H9 (cell line): ENCODE measurements at regions not wholly inside any gene's neighbourhood (a gene's known extent, or its start where the extent isn't known, plus 50 kb on each side); places are given as distances from the start of the nearest gene placed in this dataset.

Experiments
- DNase-seq: peaks from one replicate; pipeline ENCODE4 v3.0.0-alpha.2; 2017
- H2AFZ ChIP-seq: one replicate; pipeline ENCODE4 v1.6.1; 2013; ENCODE audit warnings: mild to moderate bottlenecking, low read length, control low read depth, moderate library complexity
- H2AK5ac ChIP-seq: 2 replicates; pipeline ENCODE4 v1.6.1; 2013; ENCODE audit warnings: low read length, control low read depth, mixed read lengths; ENCODE audit not compliant: insufficient read length
- H2BK120ac ChIP-seq: one replicate; pipeline ENCODE4 v1.6.1; 2013; ENCODE audit warnings: low read depth, mild to moderate bottlenecking, low read length, control low read depth, inconsistent platforms; ENCODE audit not compliant: poor library complexity, severe bottlenecking
- H2BK12ac ChIP-seq: 2 replicates; pipeline ENCODE4 v1.6.1; 2013; ENCODE audit warnings: low read length, control low read depth, mixed read lengths, low read depth; ENCODE audit not compliant: insufficient read length
- H2BK15ac ChIP-seq: 2 replicates; pipeline ENCODE4 v1.6.1; 2013; ENCODE audit warnings: low read depth, low read length, control low read depth
- H2BK20ac ChIP-seq: one replicate; pipeline ENCODE4 v1.6.1; 2013; ENCODE audit warnings: low read depth, mild to moderate bottlenecking, low read length, control low read depth, inconsistent platforms; ENCODE audit not compliant: poor library complexity, severe bottlenecking
- H2BK5ac ChIP-seq: 2 replicates; pipeline ENCODE4 v1.6.1; 2013; ENCODE audit warnings: low read length, control low read depth, mixed read lengths; ENCODE audit not compliant: insufficient read length
- H3K14ac ChIP-seq: 2 replicates; pipeline ENCODE4 v1.6.1; 2013; ENCODE audit warnings: low read length, control low read depth; ENCODE audit not compliant: insufficient read depth
- H3K18ac ChIP-seq: 2 replicates; pipeline ENCODE4 v1.6.1; 2013; ENCODE audit warnings: low read depth, mild to moderate bottlenecking, mixed read lengths, low read length, control low read depth; ENCODE audit not compliant: insufficient read length
- H3K23ac ChIP-seq: 2 replicates; pipeline ENCODE4 v1.6.1; 2013; ENCODE audit warnings: low read length, control low read depth, mixed read lengths, low read depth; ENCODE audit not compliant: insufficient read length
- H3K23me2 ChIP-seq: 2 replicates; pipeline ENCODE4 v1.6.1; 2013; ENCODE audit warnings: low read depth, mild to moderate bottlenecking, mixed read lengths, low read length, control low read depth; ENCODE audit not compliant: insufficient read length, poor library complexity, severe bottlenecking
- H3K27ac ChIP-seq: 2 replicates; pipeline ENCODE4 v1.5.1; 2013; ENCODE audit warnings: low read length, control low read depth, mixed read lengths, low read depth; ENCODE audit not compliant: insufficient read length
- H3K27me3 ChIP-seq: 2 replicates; pipeline ENCODE4 v1.6.1; 2013; ENCODE audit warnings: low read length, control low read depth, inconsistent platforms; ENCODE audit not compliant: insufficient read depth
- H3K4ac ChIP-seq: 2 replicates; pipeline ENCODE4 v1.6.1; 2013; ENCODE audit warnings: low read depth, mild to moderate bottlenecking, control low read depth, inconsistent platforms, low read length, moderate library complexity
- H3K4me1 ChIP-seq: 2 replicates; pipeline ENCODE4 v1.6.1; 2013; ENCODE audit warnings: low read length, control low read depth, inconsistent platforms; ENCODE audit not compliant: insufficient read depth
- H3K4me2 ChIP-seq: 2 replicates; pipeline ENCODE4 v1.6.1; 2013; ENCODE audit warnings: low read length, control low read depth, mixed read lengths; ENCODE audit not compliant: insufficient read length, insufficient read depth
- H3K56ac ChIP-seq: 2 replicates; pipeline ENCODE4 v1.6.1; 2013; ENCODE audit warnings: low read depth, mild to moderate bottlenecking, mixed read lengths, low read length, control low read depth; ENCODE audit not compliant: insufficient read length
- H3K79me1 ChIP-seq: 2 replicates; pipeline ENCODE4 v1.6.1; 2013; ENCODE audit warnings: low read depth, mild to moderate bottlenecking, moderate library complexity, low read length, control low read depth, inconsistent platforms; ENCODE audit not compliant: insufficient read depth, poor library complexity, severe bottlenecking
- H3K79me2 ChIP-seq: 2 replicates; pipeline ENCODE4 v1.6.1; 2013; ENCODE audit warnings: low read length, control low read depth, inconsistent platforms; ENCODE audit not compliant: insufficient read depth
- H3K9ac ChIP-seq: 2 replicates; pipeline ENCODE4 v1.6.1; 2013; ENCODE audit warnings: low read length, control low read depth, mixed read lengths; ENCODE audit not compliant: insufficient read length; ENCODE audit errors: extremely low read depth
- H3K9me3 ChIP-seq: one replicate; pipeline ENCODE4 v1.6.1; 2013; ENCODE audit warnings: low read depth, low read length, inconsistent platforms; ENCODE audit not compliant: control insufficient read depth
- H3T11ph ChIP-seq: one replicate; pipeline ENCODE4 v1.6.1; 2013; ENCODE audit warnings: mild to moderate bottlenecking, low read length, control low read depth, inconsistent platforms
- H4K20me1 ChIP-seq: one replicate; pipeline ENCODE4 v1.6.1; 2013; ENCODE audit not compliant: control insufficient read depth, insufficient read length, insufficient read depth
- H4K5ac ChIP-seq: 2 replicates; pipeline ENCODE4 v1.6.1; 2013; ENCODE audit warnings: low read depth, mild to moderate bottlenecking, mixed read lengths, low read length, control low read depth; ENCODE audit not compliant: insufficient read length
- H4K8ac ChIP-seq: replicated peaks from 2 replicates; pipeline ENCODE4 v1.6.1; 2013; ENCODE audit warnings: low read length, control low read depth, mixed read lengths, low read depth; ENCODE audit not compliant: insufficient read length
- H4K91ac ChIP-seq: 2 replicates; pipeline ENCODE4 v1.6.1; 2013; ENCODE audit warnings: low read depth, mild to moderate bottlenecking, moderate library complexity, mixed read lengths, low read length, control low read depth; ENCODE audit not compliant: insufficient read length
- H3K27ac Mint-ChIP-seq, 3 experiments: 2 replicates in 2 of 3; 3 replicates in 1 of 3; pipeline ENCODE4 v1.8.0; 2020 to 2021; ENCODE audit warnings: mixed read lengths in 3 of 3, mild to moderate bottlenecking in 1 of 3, moderate library complexity in 1 of 3
- H3K27me3 Mint-ChIP-seq: 2 replicates; pipeline ENCODE4 v1.8.0; 2021; ENCODE audit warnings: low read depth, mild to moderate bottlenecking, moderate library complexity, mixed read lengths
- H3K36me3 Mint-ChIP-seq, 3 experiments: 2 replicates in 2 of 3; 3 replicates in 1 of 3; pipeline ENCODE4 v1.8.0; 2020 to 2021; ENCODE audit warnings: low read depth in 3 of 3, mixed read lengths in 3 of 3; ENCODE audit not compliant: insufficient read depth in 1 of 3
- H3K4me1 Mint-ChIP-seq, 2 experiments: 2 replicates each; pipeline ENCODE4 v1.8.0; 2020; ENCODE audit warnings: mixed read lengths in 2 of 2
- H3K4me3 Mint-ChIP-seq, 2 experiments: 2 replicates in 1 of 2; 3 replicates in 1 of 2; pipeline ENCODE4 v1.8.0; 2020 to 2021; ENCODE audit warnings: mild to moderate bottlenecking in 2 of 2, mixed read lengths in 2 of 2, moderate library complexity in 1 of 2
- H3K9me3 Mint-ChIP-seq, 2 experiments: 2 replicates in 1 of 2; 3 replicates in 1 of 2; pipeline ENCODE4 v1.8.0; 2020; ENCODE audit warnings: mild to moderate bottlenecking in 2 of 2, mixed read lengths in 2 of 2, moderate library complexity in 1 of 2
- CTCF ChIP-seq: fragments of 200-600 bp; sonication (generic); conservative IDR thresholded peaks from 3 replicates; pipeline ENCODE4 v1.8.0; 2021; ENCODE audit warnings: antibody characterized with exemption, mild to moderate bottlenecking
- WGBS: extraction: QIAGEN DNeasy Blood & Tissue Kit; methylation state at CpG from one replicate; pipeline ENCODE4 v1.1.7; 2013; ENCODE audit warnings: missing lambda C conversion rate, low lambda C conversion rate, mixed read lengths; ENCODE audit not compliant: insufficient read length; ENCODE audit errors: extremely low coverage; 5-methylcytosine and 5-hydroxymethylcytosine counted together

DNA sequence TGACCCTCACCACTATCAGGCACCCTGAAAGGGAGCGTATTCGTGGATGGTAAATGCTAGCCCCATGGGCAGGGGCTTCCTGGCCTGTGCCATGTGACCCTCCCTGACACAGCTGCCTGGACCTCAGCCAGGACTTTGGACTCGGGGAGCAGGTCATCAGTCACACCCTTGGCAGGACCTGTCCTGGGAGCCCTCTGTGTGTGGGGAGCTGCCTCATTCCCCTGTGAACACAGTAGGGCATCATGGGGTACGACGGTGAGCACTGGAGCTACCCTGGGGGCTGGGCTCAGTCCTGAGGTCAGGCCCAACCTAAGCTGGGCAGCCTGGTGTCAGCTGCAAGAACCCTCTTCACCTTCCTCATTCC is 129.3 kb upstream of the FAM20C start:
- no peak overlapping the region for H2BK120ac ChIP-seq
- H4K20me1 ChIP-seq = no peaks in the 10 kb centered on the region
- Mint-ChIP-seq H3K27me3 (peaks cover 9% of the 10 kb centered on the region), H3K27ac (no peak overlapping the region), H3K36me3 (no peaks in the 10 kb centered on the region), H3K4me1 (peaks cover 33 to 35% of the 10 kb centered on the region in 2 experiments), H3K9me3 (no peaks in the 10 kb centered on the region; a peak in 1 of 5 replicates), H3K4me3 (no peak overlapping the region)
- no peak overlapping the region for H2BK15ac ChIP-seq
- H2AFZ ChIP-seq = no peak overlapping the region
- DNase-seq = no peak
- H3K9me3 ChIP-seq = no peaks in the 10 kb centered on the region
- no peak overlapping the region for H3K56ac ChIP-seq
- H4K5ac ChIP-seq = no peak overlapping the region
- H3K27ac ChIP-seq = no peak overlapping the region
- no peaks in the 10 kb centered on the region; the same call in 1 of the 2 replicates for H3K4me1 ChIP-seq
- H2BK5ac ChIP-seq = no peak overlapping the region
- H3K9ac ChIP-seq = no peak overlapping the region
- H3K14ac ChIP-seq = no peak overlapping the region
- H4K8ac ChIP-seq = no peak overlapping the region
- no peak overlapping the region for H3K4me2 ChIP-seq
- H3K18ac ChIP-seq = no peak overlapping the region
- H3K23me2 ChIP-seq = no peaks in the 10 kb centered on the region
- no peak overlapping the region for H3T11ph ChIP-seq
- no peaks in the 10 kb centered on the region for H3K79me1 ChIP-seq
- no peak overlapping the region for H2BK20ac ChIP-seq
- no peaks in the 10 kb centered on the region for H3K79me2 ChIP-seq
- H2BK12ac ChIP-seq = no peak overlapping the region
- H4K91ac ChIP-seq = no peak overlapping the region
- H3K4ac ChIP-seq = no peak overlapping the region
- no CpG with 5 or more reads among the region's 5 CpGs for WGBS
- no peak overlapping the region for H3K23ac ChIP-seq
- H3K27me3 ChIP-seq = no peaks in the 10 kb centered on the region
- TF ChIP-seq CTCF = no peak
- no peak overlapping the region for H2AK5ac ChIP-seq
